Heart right ventricle (tissue), 16 donors: ENCODE measurements at regions not wholly inside any gene's neighbourhood (a gene's known extent, or its start where the extent isn't known, plus 50 kb on each side); places are given as distances from the start of the nearest gene placed in this dataset.

ENCODE experiments used
- ATAC-seq, 8 donors: fragments of 200-7000 bp; cut with Tn5 transposase; one replicate each; pipeline ENCODE4 v1.9.1; 2020; ENCODE audit warnings: mild to moderate bottlenecking in 8 of 8, moderate library complexity in 8 of 8, moderate number of reproducible peaks in 1 of 8
- DNase-seq, 2 donors: peaks; one replicate each; pipeline ENCODE4 v3.0.0-alpha.2; 2020
- H3K27ac ChIP-seq, 10 donors: fragments of 200-600 bp; sonication (generic) in 2 of 10; one replicate each; pipeline versions ENCODE4 v1.5.0 to v1.8.0; 2020 to 2022; ENCODE audit warnings: mild to moderate bottlenecking in 3 of 10
- H3K27me3 ChIP-seq, 7 donors: fragments of 200-600 bp; one replicate each; pipeline ENCODE4 v1.8.0; 2021 to 2022; ENCODE audit warnings: mild to moderate bottlenecking in 2 of 7
- H3K36me3 ChIP-seq, 9 donors: fragments of 200-600 bp; sonication (generic) in 1 of 9; one replicate each; pipeline versions ENCODE4 v1.5.0 to v1.8.0; 2020 to 2022; ENCODE audit warnings: mild to moderate bottlenecking in 2 of 9
- H3K4me1 ChIP-seq, 9 donors: fragments of 200-600 bp; sonication (generic) in 1 of 9; one replicate each; pipeline versions ENCODE4 v1.5.0 to v1.8.0; 2020 to 2022; ENCODE audit warnings: mild to moderate bottlenecking in 4 of 9
- H3K4me3 ChIP-seq, 10 donors: fragments of 200-600 bp; sonication (generic) in 2 of 10; one replicate each; pipeline versions ENCODE4 v1.5.0 to v1.8.0; 2020 to 2022; ENCODE audit warnings: mild to moderate bottlenecking in 7 of 10, moderate library complexity in 2 of 10
- H3K9me3 ChIP-seq, 11 donors: fragments of 200-600 bp in 10 of 11; sonication (generic) in 2 of 11; one replicate each; pipeline versions ENCODE4 v1.5.0 to v1.8.0; 2013 to 2022; ENCODE audit warnings: mild to moderate bottlenecking in 2 of 11, control low read depth in 1 of 11, moderate library complexity in 1 of 11
- CTCF ChIP-seq, 9 donors: fragments of 200-600 bp; sonication (generic) in 2 of 9; IDR thresholded peaks; one replicate each; pipeline versions ENCODE4 v1.5.0 to v1.8.0; 2021 to 2022; ENCODE audit warnings: antibody characterized with exemption in 9 of 9, mild to moderate bottlenecking in 5 of 9, moderate library complexity in 1 of 9
- WGBS, 2 donors: extraction: QIAGEN DNeasy Blood & Tissue Kit; methylation state at CpG; one replicate each; pipeline ENCODE4 v1.1.7; 2013; ENCODE audit warnings: inconsistent platforms in 1 of 2; 5-methylcytosine and 5-hydroxymethylcytosine counted together
- intact Hi-C, 10 donors: fragments of 100-400 bp; cut with DNase I; formaldehyde crosslinking; loops; one replicate each; pipeline versions ENCODE4 v1.11.1 to v1.14.2; 2022
- donor health status: Arrhythmogenic right ventricular cardiomyopathy.
- donor health status: ischemic (EF 13 %, LVEDD 7.1; RV severe dilation, severe dysfunction).
- donor health status: healthy with polysubstance abuse.
- donor health status: DM: no; HTN: yes; CAD: no.
- donor health status: DM: no; HTN: no; CAD: no.
- donor health status: ischemic (EF 25% LVEDD 6.9; RV normal size, moderate dysfunction).
- donor health status: ischemic (EF 25% LVEDD 5.7; RV mildly dilated, moderate dysfunction).
- donor health status: healthy.
- donor health status: DM: yes; HTN: yes; CAD: no.
- donor health status: Ischemic cardiomyopathy.
- donor health status: ischemic (EF 35%, LVEDD 5.7; RV mildly dilated, moderate dysfunction).
- donor health status: nonischemic (EF 11% LVEDD 7.7; RV severe dilation, severe dysfunction).
- donor health status: DM: yes; HTN: yes; CAD: no.
- donor health status: PGD.
- donor health status: ischemic (EF 29% LVEDD 5.4; RV normal size, mild dysfunction).
- donor health status: nonischemic (EF 23%, LVEDD 6.1; RV moderate dilation, normal function).

GRCh38 chr4:13942977-13943376 lies 315.5 kb upstream of the BOD1L1 start:
- DNase-seq: no peak
- 88 to 91% methylated on average over 3 of the region's 3 CpGs for WGBS, 2 donors

GRCh38 chr4:13944095-13944511 lies 316.6 kb upstream of the BOD1L1 start:
- TF ChIP-seq CTCF (IDR thresholded peaks at IDR 0.05): no peak
- Histone ChIP-seq H3K9me3 (no peaks in the 10 kb centered on the region), H3K27me3 (no peaks in the 10 kb centered on the region), H3K4me1 (peaks cover 0 to 5% (median 0%) of the 10 kb centered on the region in 9 donors), H3K4me3 (peak overlapping the region in 1 of 10 donors; percentile 20), H3K27ac (peak overlapping the region in 1 of 10 donors; percentile 2), H3K36me3 (no peaks in the 10 kb centered on the region)
- intact Hi-C loops: no loop called here
- DNase-seq: peak; percentile 59 to 60
- peak; percentile 79 to 97 (median 90) for ATAC-seq
- 56 to 66% methylated on average over 10 of the region's 10 CpGs for WGBS, 2 donors

More at GRCh38 chr4:13942977-13943376, 315.5 kb upstream of the BOD1L1 start:
- Histone ChIP-seq H3K27ac (no peak overlapping the region), H3K4me3 (no peak overlapping the region), H3K27me3 (no peaks in the 10 kb centered on the region), H3K4me1 (peaks cover 0 to 5% (median 0%) of the 10 kb centered on the region in 9 donors), H3K9me3 (no peaks in the 10 kb centered on the region), H3K36me3 (no peaks in the 10 kb centered on the region)
- intact Hi-C loops: no loop called here
- no peak for ATAC-seq
- TF ChIP-seq CTCF (IDR thresholded peaks at IDR 0.05): no peak

- Histone ChIP-seq H3K27me3 (no peaks in the 10 kb centered on the region), H3K36me3 (no peaks in the 10 kb centered on the region), H3K9me3 (no peaks in the 10 kb centered on the region), H3K4me1 (peaks cover 0 to 5% (median 0%) of the 10 kb centered on the region in 9 donors), H3K4me3 (no peak overlapping the region), H3K27ac (no peak overlapping the region)
- DNase-seq (no peak), ATAC-seq (no peak)
- WGBS, 2 donors: 90 to 100% methylated on average over 1 of the region's 1 CpG
- TF ChIP-seq CTCF (IDR thresholded peaks at IDR 0.05): no peak
- intact Hi-C loops: no loop called here
Observed at GRCh38 chr4:13947921-13948320, 320.4 kb upstream of the BOD1L1 start.

- 84 to 87% methylated on average over 4 of the region's 4 CpGs for WGBS, 2 donors
- H3K9me3 ChIP-seq: no peaks in the 10 kb centered on the region
- H3K36me3 ChIP-seq: no peaks in the 10 kb centered on the region
- no peak for ATAC-seq
- intact Hi-C loops: no loop called here
- no peak overlapping the region for H3K27ac ChIP-seq
- DNase-seq: no peak
- no peak for TF ChIP-seq CTCF (IDR thresholded peaks at IDR 0.05)
- H3K4me3 ChIP-seq: no peak overlapping the region
- no peaks in the 10 kb centered on the region for H3K27me3 ChIP-seq
- no peaks in the 10 kb centered on the region for H3K4me1 ChIP-seq
Observed at GRCh38 chr4:13950491-13950890, 323.0 kb upstream of the BOD1L1 start.
